Fibroblast of mammary gland (primary cell): ENCODE measurements at regions not wholly inside any gene's neighbourhood (a gene's known extent, or its start where the extent isn't known, plus 50 kb on each side); places are given as distances from the start of the nearest gene placed in this dataset.

Experiments used
- DNase-seq: peaks from one replicate; pipeline ENCODE4 v3.0.0-alpha.2; 2010; ENCODE audit warnings: low read depth
- H3K4me3 ChIP-seq: 2 replicates; pipeline ENCODE4 v1.5.1; 2011; ENCODE audit warnings: low read depth, mild to moderate bottlenecking, low read length, moderate library complexity; ENCODE audit not compliant: control insufficient read depth
- CTCF ChIP-seq: conservative IDR thresholded peaks from 2 replicates; pipeline ENCODE4 v1.5.1; 2011; ENCODE audit warnings: low read depth, low read length, inconsistent platforms; ENCODE audit not compliant: control insufficient read depth, insufficient read depth

GRCh38 chr6:20038410-20039204 is 173.7 kb downstream of the MBOAT1 start:
- no peak for TF ChIP-seq CTCF
- peak; percentile 3 for DNase-seq
- H3K4me3 ChIP-seq = no peak overlapping the region

GRCh38 chr6:20044883-20045282 is 167.4 kb downstream of the MBOAT1 start:
- DNase-seq = no peak
- H3K4me3 ChIP-seq = no peak overlapping the region
- no peak for TF ChIP-seq CTCF
